ENCODE measurements at regions not wholly inside any gene's neighbourhood (a gene's known extent, or its start where the extent isn't known, plus 50 kb on each side); places are given as distances from the start of the nearest gene placed in this dataset.

GRCh38 chr20:62535964-62536363 lies 60.2 kb upstream of the GATA5 start:
- intact Hi-C loops (cut with micrococcal nuclease): no loop called here
- no peaks in the 10 kb centered on the region for H3K9me3 ChIP-seq (ENCODE audit: control insufficient read depth in 1 of 2, insufficient read depth in 1 of 2, low read depth in 1 of 2, low read length in 2 of 2)
- no peaks in the 10 kb centered on the region for H4K20me1 ChIP-seq (ENCODE audit: insufficient read depth)
- no peaks in the 10 kb centered on the region for H3K27me3 ChIP-seq (ENCODE audit: insufficient read depth, low read length)
- H3K4me2 ChIP-seq (ENCODE audit: low read length): no peak overlapping the region
- CTCF ChIA-PET: no interaction called here
- ATAC-seq: no peak
- H3K79me2 ChIP-seq (ENCODE audit: insufficient read depth, low read length): no peaks in the 10 kb centered on the region
- no peak overlapping the region for H3K27ac ChIP-seq (ENCODE audit: low read depth, low read length)
- no peaks in the 10 kb centered on the region for H3K36me3 ChIP-seq (ENCODE audit: control insufficient read depth in 1 of 2, insufficient read depth in 2 of 2, low read length in 2 of 2)
- no peak overlapping the region for H2AFZ ChIP-seq (ENCODE audit: low read depth, low read length, poor library complexity, severe bottlenecking)
- no peak for TF ChIP-seq MAX (IDR thresholded peaks at IDR 0.05)
- no peak for TF ChIP-seq YY1 (IDR thresholded peaks at IDR 0.05; ENCODE audit: extremely low read depth, insufficient replicate concordance, low read depth, low read length)
- H3K9me2 ChIP-seq (ENCODE audit: insufficient read depth): no peaks in the 10 kb centered on the region
- RAD21 ChIA-PET (ENCODE audit: low non-redundant PET in 1 of 2, low total read pairs in 2 of 2, uncharacterized antibody in 2 of 2, unreplicated experiment in 2 of 2): no interaction called here
- no TSS peak for BruUV-seq (replicated peaks)
- DNase-seq (ENCODE audit: low read depth, low spot score): no peak
- POLR2A ChIA-PET: no interaction called here
- no peak overlapping the region for H3K9ac ChIP-seq (ENCODE audit: low read length)
- no peak overlapping the region for H3K4me3 ChIP-seq (replicated peaks in 1 of 2; ENCODE audit: low read depth in 1 of 2, low read length in 2 of 2)
- no peaks in the 10 kb centered on the region; a peak in 1 of 4 replicates for H3K4me1 ChIP-seq (ENCODE audit: control insufficient read depth in 1 of 2, insufficient read depth in 2 of 2, low read length in 2 of 2)

- Histone ChIP-seq H3K27ac (ENCODE audit: low read depth, low read length) (no peak overlapping the region), H3K4me1 (ENCODE audit: control insufficient read depth in 1 of 2, insufficient read depth in 2 of 2, low read length in 2 of 2) (no peaks in the 10 kb centered on the region; a peak in 1 of 4 replicates), H3K9ac (ENCODE audit: low read length) (no peak overlapping the region), H3K9me3 (ENCODE audit: control insufficient read depth in 1 of 2, insufficient read depth in 1 of 2, low read depth in 1 of 2, low read length in 2 of 2) (no peaks in the 10 kb centered on the region), H3K79me2 (ENCODE audit: insufficient read depth, low read length) (no peaks in the 10 kb centered on the region), H4K20me1 (ENCODE audit: insufficient read depth) (no peaks in the 10 kb centered on the region), H3K4me2 (ENCODE audit: low read length) (no peak overlapping the region), H3K27me3 (ENCODE audit: insufficient read depth, low read length) (no peaks in the 10 kb centered on the region), H3K9me2 (ENCODE audit: insufficient read depth) (no peaks in the 10 kb centered on the region), H3K4me3 (replicated peaks in 1 of 2; ENCODE audit: low read depth in 1 of 2, low read length in 2 of 2) (no peak overlapping the region), H2AFZ (ENCODE audit: low read depth, low read length, poor library complexity, severe bottlenecking) (no peak overlapping the region), H3K36me3 (ENCODE audit: control insufficient read depth in 1 of 2, insufficient read depth in 2 of 2, low read length in 2 of 2) (no peaks in the 10 kb centered on the region)
- no TSS peak for BruUV-seq (replicated peaks)
- TF ChIP-seq YY1 (IDR thresholded peaks at IDR 0.05; ENCODE audit: extremely low read depth, insufficient replicate concordance, low read depth, low read length) (no peak), REST (IDR thresholded peaks at IDR 0.05; ENCODE audit: low read depth) (no peak), ZBTB33 (IDR thresholded peaks at IDR 0.05; ENCODE audit: extremely low read depth, insufficient replicate concordance, low read length) (no peak), JUND (IDR thresholded peaks at IDR 0.05) (no peak), POLR2A (IDR thresholded peaks at IDR 0.05; ENCODE audit: borderline replicate concordance, extremely low read depth, insufficient read depth, insufficient read length) (no peak), CBX3 (IDR thresholded peaks at IDR 0.05; ENCODE audit: low read depth) (no peak), EZH2 (IDR thresholded peaks at IDR 0.05) (no peak), EGR1 (IDR thresholded peaks at IDR 0.05; ENCODE audit: low read depth) (no peak), MAX (IDR thresholded peaks at IDR 0.05) (no peak), ATF3 (IDR thresholded peaks at IDR 0.05) (no peak), ZFX (IDR thresholded peaks at IDR 0.05) (no peak), SP1 (IDR thresholded peaks at IDR 0.05; ENCODE audit: low read depth) (no peak)
- RAD21 ChIA-PET (ENCODE audit: low non-redundant PET in 1 of 2, low total read pairs in 2 of 2, uncharacterized antibody in 2 of 2, unreplicated experiment in 2 of 2): no interaction called here
- CTCF ChIA-PET: no interaction called here
- ATAC-seq (no peak), DNase-seq (ENCODE audit: low read depth, low spot score) (no peak)
- intact Hi-C loops (cut with micrococcal nuclease): no loop called here
- POLR2A ChIA-PET: no interaction called here
Observed at GRCh38 chr20:62536871-62537401, 61.1 kb upstream of the GATA5 start.
